Loucy (cell line): ENCODE measurements at regions not wholly inside any gene's neighbourhood (a gene's known extent, or its start where the extent isn't known, plus 50 kb on each side); places are given as distances from the start of the nearest gene placed in this dataset.

Experiments
- H2AFZ ChIP-seq: fragments of 200-600 bp; sonication (generic); 2 replicates; pipeline ENCODE4 v1.6.0; 2016; ENCODE audit warnings: antibody characterized with exemption, mild to moderate bottlenecking, low read length, moderate library complexity
- H3F3A ChIP-seq: fragments of 200-600 bp; 2 replicates; pipeline ENCODE4 v1.6.0; 2016; ENCODE audit warnings: antibody characterized with exemption, low read depth, mild to moderate bottlenecking
- H3K27me3 ChIP-seq: fragments of 200-600 bp; sonication (generic); 2 replicates; pipeline ENCODE4 v1.6.1; 2014; ENCODE audit warnings: low read length, mild to moderate bottlenecking; ENCODE audit not compliant: insufficient read depth, poor library complexity, severe bottlenecking
- H3K36me3 ChIP-seq: fragments of 200-600 bp; sonication (generic); 2 replicates; pipeline ENCODE4 v1.6.1; 2016; ENCODE audit warnings: low read length; ENCODE audit not compliant: insufficient read depth
- H3K4me1 ChIP-seq: fragments of 200-600 bp; sonication (generic); 2 replicates; pipeline ENCODE4 v1.5.1; 2014; ENCODE audit warnings: low read length, mild to moderate bottlenecking; ENCODE audit not compliant: insufficient read depth, poor library complexity, severe bottlenecking
- H3K4me2 ChIP-seq: fragments of 200-600 bp; sonication (generic); 2 replicates; pipeline ENCODE4 v1.6.0; 2014; ENCODE audit warnings: antibody characterized with exemption, low read length, low read depth, mild to moderate bottlenecking; ENCODE audit not compliant: poor library complexity, severe bottlenecking
- H3K4me3 ChIP-seq: fragments of 200-600 bp; sonication (generic); 2 replicates; pipeline ENCODE4 v1.5.1; 2014; ENCODE audit warnings: low read length, mild to moderate bottlenecking, mixed read lengths; ENCODE audit not compliant: poor library complexity, severe bottlenecking
- H3K79me2 ChIP-seq: fragments of 200-600 bp; sonication (generic); 2 replicates; pipeline ENCODE4 v1.6.1; 2014; ENCODE audit warnings: low read length; ENCODE audit not compliant: insufficient read depth
- H3K9ac ChIP-seq: fragments of 200-600 bp; sonication (generic); 2 replicates; pipeline ENCODE4 v1.6.0; 2014; ENCODE audit warnings: mild to moderate bottlenecking, low read depth, low read length, moderate library complexity; ENCODE audit not compliant: poor library complexity, severe bottlenecking
- H3K9me2 ChIP-seq: fragments of 200-600 bp; sonication (generic); replicated peaks from 2 replicates; pipeline ENCODE4 v1.6.1; 2016; ENCODE audit warnings: low read depth, low read length, mixed read lengths
- H3K9me3 ChIP-seq: fragments of 200-600 bp; sonication (generic); 2 replicates; pipeline ENCODE4 v1.6.1; 2014; ENCODE audit warnings: mild to moderate bottlenecking, antibody characterized with exemption, low read length, low read depth; ENCODE audit not compliant: insufficient read depth
- H4K20me1 ChIP-seq: fragments of 200-600 bp; sonication (generic); 2 replicates; pipeline ENCODE4 v1.6.0; 2014; ENCODE audit warnings: antibody characterized with exemption, low read length, mild to moderate bottlenecking; ENCODE audit not compliant: insufficient read depth, poor library complexity, severe bottlenecking
- EZH2phosphoT487 ChIP-seq: fragments of 200-600 bp; IDR thresholded peaks from 2 replicates; pipeline ENCODE4 v1.6.1; 2018; ENCODE audit warnings: antibody characterized with exemption, mild to moderate bottlenecking, moderate library complexity, borderline replicate concordance
- TF ChIP-seq, protein P1 (sequence below): fragments of 200-600 bp; sonication (generic); conservative IDR thresholded peaks from 2 replicates; pipeline ENCODE4 v1.5.1; 2014; ENCODE audit warnings: mild to moderate bottlenecking, antibody characterized with exemption, low read length

- no peak overlapping the region for H2AFZ ChIP-seq
- no peak for TF ChIP-seq EZH2phosphoT487
- TF ChIP-seq, protein P1, sequence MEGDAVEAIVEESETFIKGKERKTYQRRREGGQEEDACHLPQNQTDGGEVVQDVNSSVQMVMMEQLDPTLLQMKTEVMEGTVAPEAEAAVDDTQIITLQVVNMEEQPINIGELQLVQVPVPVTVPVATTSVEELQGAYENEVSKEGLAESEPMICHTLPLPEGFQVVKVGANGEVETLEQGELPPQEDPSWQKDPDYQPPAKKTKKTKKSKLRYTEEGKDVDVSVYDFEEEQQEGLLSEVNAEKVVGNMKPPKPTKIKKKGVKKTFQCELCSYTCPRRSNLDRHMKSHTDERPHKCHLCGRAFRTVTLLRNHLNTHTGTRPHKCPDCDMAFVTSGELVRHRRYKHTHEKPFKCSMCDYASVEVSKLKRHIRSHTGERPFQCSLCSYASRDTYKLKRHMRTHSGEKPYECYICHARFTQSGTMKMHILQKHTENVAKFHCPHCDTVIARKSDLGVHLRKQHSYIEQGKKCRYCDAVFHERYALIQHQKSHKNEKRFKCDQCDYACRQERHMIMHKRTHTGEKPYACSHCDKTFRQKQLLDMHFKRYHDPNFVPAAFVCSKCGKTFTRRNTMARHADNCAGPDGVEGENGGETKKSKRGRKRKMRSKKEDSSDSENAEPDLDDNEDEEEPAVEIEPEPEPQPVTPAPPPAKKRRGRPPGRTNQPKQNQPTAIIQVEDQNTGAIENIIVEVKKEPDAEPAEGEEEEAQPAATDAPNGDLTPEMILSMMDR: no peak
Observed at GRCh38 chr5:124227914-124228313, 518.5 kb downstream of the ZNF608 start.

DNA sequence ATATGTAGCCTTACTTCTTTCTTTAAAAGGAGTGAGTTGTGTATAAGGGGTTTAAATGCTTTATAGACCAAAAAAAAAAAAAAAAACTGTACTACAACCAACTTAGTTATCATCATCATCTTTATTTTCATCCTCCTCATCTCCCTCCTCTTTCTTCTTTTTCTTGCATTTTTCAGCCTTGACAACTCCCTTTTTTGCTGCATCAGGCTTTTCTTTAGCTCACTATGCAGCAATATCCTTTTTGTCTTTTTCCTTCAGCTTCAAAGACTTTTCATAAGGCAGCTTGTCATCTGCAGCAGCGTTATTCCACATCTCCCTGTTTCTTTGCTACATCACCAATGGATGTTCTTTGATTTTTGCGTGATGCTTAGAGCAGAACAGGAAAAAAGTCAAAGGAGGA is 526.0 kb downstream of the ZNF608 start:
- H2AFZ ChIP-seq: no peak overlapping the region
- no peak overlapping the region for H3K9ac ChIP-seq
- H3K9me2 ChIP-seq: no peaks in the 10 kb centered on the region
- H3K36me3 ChIP-seq: no peaks in the 10 kb centered on the region
- H4K20me1 ChIP-seq: no peaks in the 10 kb centered on the region
- no peaks in the 10 kb centered on the region for H3K4me1 ChIP-seq
- H3K9me3 ChIP-seq: no peaks in the 10 kb centered on the region
- no peak overlapping the region for H3K4me3 ChIP-seq
- no peak overlapping the region for H3K4me2 ChIP-seq
- no peaks in the 10 kb centered on the region for H3K79me2 ChIP-seq
- TF ChIP-seq, protein P1: no peak
- TF ChIP-seq EZH2phosphoT487: no peak
- no peaks in the 10 kb centered on the region for H3F3A ChIP-seq
- no peaks in the 10 kb centered on the region for H3K27me3 ChIP-seq

More at GRCh38 chr5:124227914-124228313, 518.5 kb downstream of the ZNF608 start:
- no peaks in the 10 kb centered on the region for H3K36me3 ChIP-seq
- no peaks in the 10 kb centered on the region for H3K4me1 ChIP-seq
- no peak overlapping the region for H3K4me2 ChIP-seq
- no peaks in the 10 kb centered on the region for H3K9me3 ChIP-seq
- no peak overlapping the region for H3K4me3 ChIP-seq
- H4K20me1 ChIP-seq: no peaks in the 10 kb centered on the region
- H3F3A ChIP-seq: no peaks in the 10 kb centered on the region
- H3K9ac ChIP-seq: no peak overlapping the region
- no peaks in the 10 kb centered on the region for H3K9me2 ChIP-seq
- H3K79me2 ChIP-seq: no peaks in the 10 kb centered on the region
- H3K27me3 ChIP-seq: no peaks in the 10 kb centered on the region

- Histone ChIP-seq H3K9ac (no peak overlapping the region), H4K20me1 (no peaks in the 10 kb centered on the region), H3K9me2 (no peaks in the 10 kb centered on the region), H3K36me3 (no peaks in the 10 kb centered on the region), H3K4me3 (no peak overlapping the region), H2AFZ (no peak overlapping the region), H3K4me1 (peaks cover 12% of the 10 kb centered on the region), H3K79me2 (no peaks in the 10 kb centered on the region), H3K4me2 (no peak overlapping the region), H3K9me3 (no peaks in the 10 kb centered on the region), H3F3A (no peaks in the 10 kb centered on the region), H3K27me3 (no peaks in the 10 kb centered on the region)
- TF ChIP-seq EZH2phosphoT487: no peak
- TF ChIP-seq, protein P1: no peak
Observed at GRCh38 chr5:124212934-124213333, 533.5 kb downstream of the ZNF608 start.
